Upper lobe of right lung (tissue), 1 donor: ENCODE measurements at regions not wholly inside any gene's neighbourhood (a gene's known extent, or its start where the extent isn't known, plus 50 kb on each side); places are given as distances from the start of the nearest gene placed in this dataset.

Experiments used
- ATAC-seq: fragments of 200-7000 bp; cut with Tn5 transposase; one replicate; pipeline ENCODE4 v1.9.1; 2020; ENCODE audit warnings: mild to moderate bottlenecking, moderate library complexity
- DNase-seq: peaks from one replicate; pipeline ENCODE4 v3.0.0-alpha.2; 2020
- H3K27ac ChIP-seq: fragments of 200-600 bp; one replicate; pipeline ENCODE4 v1.8.0; 2022
- H3K27me3 ChIP-seq: fragments of 200-600 bp; one replicate; pipeline ENCODE4 v1.8.0; 2022; ENCODE audit warnings: mild to moderate bottlenecking
- H3K36me3 ChIP-seq: fragments of 200-600 bp; one replicate; pipeline ENCODE4 v1.8.0; 2022
- H3K4me1 ChIP-seq: fragments of 200-600 bp; one replicate; pipeline ENCODE4 v1.8.0; 2022
- H3K4me3 ChIP-seq: fragments of 200-600 bp; one replicate; pipeline ENCODE4 v1.8.0; 2022; ENCODE audit warnings: mild to moderate bottlenecking
- H3K9me3 ChIP-seq: fragments of 200-600 bp; one replicate; pipeline ENCODE4 v1.8.0; 2022
- CTCF ChIP-seq: fragments of 200-600 bp; IDR thresholded peaks from one replicate; pipeline ENCODE4 v1.8.0; 2022; ENCODE audit warnings: antibody characterized with exemption
- intact Hi-C: fragments of 100-400 bp; cut with DNase I; formaldehyde crosslinking; loops from one replicate; pipeline ENCODE4 v1.11.0; 2022
- donor health status: DM: no; HTN: yes; CAD: no; lungs with severe emphysema.

- ATAC-seq (no peak), DNase-seq (no peak)
- intact Hi-C loops = no loop called here
- Histone ChIP-seq H3K4me3 (no peak overlapping the region), H3K27me3 (no peaks in the 10 kb centered on the region), H3K27ac (no peak overlapping the region), H3K36me3 (no peaks in the 10 kb centered on the region), H3K4me1 (peaks cover 8% of the 10 kb centered on the region), H3K9me3 (no peaks in the 10 kb centered on the region)
- TF ChIP-seq CTCF = no peak
Measured at GRCh38 chr16:66206363-66206762, 160.1 kb upstream of the CDH5 start.

DNA sequence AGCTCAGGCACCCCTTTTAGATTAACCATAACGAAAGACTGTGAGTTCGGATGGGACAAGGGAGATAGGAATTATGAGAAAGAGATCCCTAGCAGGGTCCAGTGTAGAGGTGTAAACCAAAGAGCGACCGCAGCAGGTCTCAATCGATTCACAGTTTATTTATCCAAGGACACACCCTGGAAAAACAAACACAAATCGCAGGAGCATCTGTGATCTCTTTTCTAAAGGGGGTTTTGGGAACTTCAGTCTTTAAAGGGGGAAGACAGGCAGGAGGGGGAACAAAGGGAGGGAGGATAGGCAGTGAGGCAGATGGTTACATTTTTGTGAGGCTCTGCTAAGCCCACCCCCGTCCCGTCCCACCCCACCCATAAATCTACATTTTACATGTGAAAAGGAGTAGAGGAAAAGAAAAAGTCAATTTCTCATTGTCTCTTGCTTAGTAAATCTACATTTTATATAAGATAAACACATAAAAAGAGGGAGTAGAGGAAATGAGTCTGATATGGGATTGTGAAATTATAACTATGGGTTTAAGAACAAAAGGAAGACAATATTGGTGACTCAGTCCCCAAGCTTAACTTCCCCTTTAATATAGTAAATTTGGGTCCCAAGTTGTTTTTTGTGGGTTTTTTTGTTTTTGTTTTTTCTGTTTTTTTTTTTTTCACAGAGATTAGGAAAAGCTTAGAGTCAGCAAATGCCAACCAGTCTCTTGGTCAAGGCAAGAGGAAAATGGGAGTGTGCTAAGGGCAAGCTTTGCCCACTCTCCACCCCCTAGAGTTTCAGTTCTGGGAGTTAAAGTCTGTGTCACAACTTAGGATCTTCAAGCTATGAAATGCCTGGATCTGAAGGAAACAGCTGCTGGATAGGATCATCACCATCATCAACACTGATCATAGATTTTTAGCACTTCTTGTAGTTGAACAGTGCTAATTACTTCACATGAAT lies 160.9 kb upstream of the CDH5 start:
- Histone ChIP-seq H3K27me3 (no peaks in the 10 kb centered on the region), H3K27ac (no peak overlapping the region), H3K36me3 (no peaks in the 10 kb centered on the region), H3K4me1 (peaks cover 8% of the 10 kb centered on the region), H3K4me3 (no peak overlapping the region), H3K9me3 (no peaks in the 10 kb centered on the region)
- DNase-seq = no peak
- no peak for TF ChIP-seq CTCF
- intact Hi-C loops = no loop called here
- ATAC-seq = peak; percentile 37

GRCh38 chr16:66204756-66205155 lies 161.7 kb upstream of the CDH5 start:
- intact Hi-C loops = no loop called here
- no peak for TF ChIP-seq CTCF
- Histone ChIP-seq H3K36me3 (no peaks in the 10 kb centered on the region), H3K4me3 (no peak overlapping the region), H3K4me1 (peaks cover 8% of the 10 kb centered on the region), H3K9me3 (no peaks in the 10 kb centered on the region), H3K27ac (no peak overlapping the region), H3K27me3 (no peaks in the 10 kb centered on the region)
- ATAC-seq (no peak), DNase-seq (no peak)

- no peak for ATAC-seq
- peaks cover 8% of the 10 kb centered on the region for H3K4me1 ChIP-seq
- no peaks in the 10 kb centered on the region for H3K9me3 ChIP-seq
- H3K36me3 ChIP-seq = no peaks in the 10 kb centered on the region
- no peak for TF ChIP-seq CTCF
- intact Hi-C loops = no loop called here
- H3K4me3 ChIP-seq = no peak overlapping the region
- no peak for DNase-seq
- H3K27me3 ChIP-seq = no peaks in the 10 kb centered on the region
- H3K27ac ChIP-seq = no peak overlapping the region
Measured at GRCh38 chr16:66203476-66203875, 163.0 kb upstream of the CDH5 start.

DNA sequence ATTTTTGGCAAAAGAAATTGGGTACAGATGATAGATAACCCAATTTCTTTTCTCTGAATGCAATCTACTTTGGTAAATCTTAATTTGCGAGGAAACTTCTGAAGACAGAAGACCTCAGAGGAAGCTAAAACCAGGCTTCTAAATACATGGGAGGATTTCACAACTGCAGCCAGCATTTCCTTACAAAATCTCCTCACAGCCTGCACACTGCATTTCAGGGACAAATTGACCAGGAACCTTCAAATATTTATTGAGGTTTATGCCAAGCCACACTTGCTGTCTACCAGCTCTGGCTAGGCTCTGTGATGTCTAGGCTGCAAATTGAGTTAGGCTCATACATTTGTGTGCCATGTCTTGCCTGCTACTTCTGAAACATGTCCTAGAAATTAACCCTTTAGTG lies 167.3 kb upstream of the CDH5 start:
- no peak overlapping the region for H3K27ac ChIP-seq
- H3K27me3 ChIP-seq = no peaks in the 10 kb centered on the region
- ATAC-seq (no peak), DNase-seq (no peak)
- H3K36me3 ChIP-seq = no peaks in the 10 kb centered on the region
- no peaks in the 10 kb centered on the region for H3K4me1 ChIP-seq
- no peak for TF ChIP-seq CTCF
- H3K4me3 ChIP-seq = no peak overlapping the region
- intact Hi-C loops = no loop called here
- H3K9me3 ChIP-seq = no peaks in the 10 kb centered on the region
